SK-MEL-5 (cell line): ENCODE measurements at regions not wholly inside any gene's neighbourhood (a gene's known extent, or its start where the extent isn't known, plus 50 kb on each side); places are given as distances from the start of the nearest gene placed in this dataset.

Source experiments
- DNase-seq: peaks from one replicate; pipeline ENCODE4 v3.0.0-alpha.2; 2016; ENCODE audit warnings: low read depth, low spot score
- in situ Hi-C: cut with HindIII; loops from 2 replicates; pipeline ENCODE4 v1.10.0; 2016; ENCODE audit warnings: low sequenced_read_pairs, high pct_unique_total_duplicates, low pct_unique_long_range_greater_than_20kb

DNA sequence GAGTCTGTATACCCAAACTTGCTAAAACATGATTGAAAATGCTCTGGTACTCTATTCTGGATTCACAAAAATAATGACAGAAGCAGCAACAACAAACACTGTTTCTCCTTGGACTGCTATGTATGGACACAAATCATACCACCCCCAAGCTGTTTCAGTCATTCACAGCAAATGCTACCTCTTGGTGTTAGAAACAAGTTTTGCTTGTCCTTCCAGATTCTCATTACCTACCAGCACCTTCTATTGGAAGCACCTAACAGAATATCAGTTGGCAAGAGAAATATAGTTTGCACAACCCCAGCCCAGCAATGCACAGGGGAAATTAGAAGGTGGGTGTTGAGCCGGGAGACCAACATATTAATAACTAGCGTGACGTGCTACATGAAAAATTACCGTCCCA is 1950.9 kb downstream of the C4orf33 start:
- no peak for DNase-seq
- in situ Hi-C loops, result no loop called here

DNA sequence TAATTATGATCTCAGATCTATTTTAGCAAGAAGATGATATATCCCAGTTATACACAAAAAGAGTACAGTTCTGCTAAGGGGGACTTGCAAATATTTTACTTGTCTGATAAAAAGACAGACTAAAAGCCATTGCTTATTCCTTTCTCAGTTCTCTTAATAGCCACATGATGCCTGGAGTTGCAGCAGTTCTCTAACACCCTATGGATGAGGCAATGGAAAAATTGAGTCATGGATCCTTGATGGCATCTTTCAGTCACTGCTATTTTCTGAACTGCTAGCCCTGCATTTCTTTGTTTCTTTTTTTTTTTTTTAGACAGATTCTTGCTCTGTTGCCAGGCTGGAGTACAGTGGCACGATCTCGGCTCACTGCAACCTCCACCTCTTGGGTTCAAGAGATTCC is 1956.7 kb downstream of the C4orf33 start:
- in situ Hi-C loops, result no loop called here
- no peak for DNase-seq

DNA sequence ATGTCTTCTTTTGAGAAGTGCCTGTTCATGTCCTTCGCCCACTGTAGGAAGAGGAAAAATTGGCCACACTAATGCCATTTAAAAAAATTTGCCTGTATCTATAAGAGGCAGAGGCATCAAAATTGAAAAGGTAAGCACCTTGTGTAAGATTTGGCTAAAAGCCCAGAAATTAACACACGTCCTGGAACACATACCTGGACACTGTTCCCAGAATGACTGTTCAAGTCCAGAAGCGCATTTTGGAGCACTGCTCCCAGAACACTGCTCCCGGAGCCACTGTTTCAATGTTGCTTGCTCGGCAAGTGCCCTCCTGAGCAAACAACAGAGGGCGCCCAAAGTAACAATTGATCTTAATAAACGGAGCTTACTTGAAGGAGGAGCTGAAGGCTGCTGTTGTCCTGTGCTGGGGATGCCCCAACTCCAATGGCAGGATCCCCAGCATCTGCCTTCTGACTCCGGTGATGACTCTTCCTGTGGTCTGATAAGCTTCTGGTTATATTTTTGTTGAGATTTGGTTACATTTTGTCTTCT is 1958.6 kb downstream of the C4orf33 start:
- peak; percentile 58 for DNase-seq
- in situ Hi-C loops, result no loop called here

- DNase-seq, result no peak
- in situ Hi-C loops, result no loop called here
Observed at GRCh38 chr4:131061734-131062133, 1965.8 kb downstream of the C4orf33 start.

- in situ Hi-C loops, result no loop called here
- no peak for DNase-seq
Observed at GRCh38 chr4:131063878-131064277, 1967.9 kb downstream of the C4orf33 start.

GRCh38 chr4:131081069-131081468 is 1985.1 kb downstream of the C4orf33 start:
- DNase-seq, result no peak
- in situ Hi-C loops, result no loop called here

GRCh38 chr4:131084997-131085396 is 1989.0 kb downstream of the C4orf33 start:
- no peak for DNase-seq
- in situ Hi-C loops, result no loop called here

GRCh38 chr4:131091896-131092295 is 1995.9 kb downstream of the C4orf33 start:
- in situ Hi-C loops, result no loop called here
- DNase-seq, result peak; percentile 54

DNA sequence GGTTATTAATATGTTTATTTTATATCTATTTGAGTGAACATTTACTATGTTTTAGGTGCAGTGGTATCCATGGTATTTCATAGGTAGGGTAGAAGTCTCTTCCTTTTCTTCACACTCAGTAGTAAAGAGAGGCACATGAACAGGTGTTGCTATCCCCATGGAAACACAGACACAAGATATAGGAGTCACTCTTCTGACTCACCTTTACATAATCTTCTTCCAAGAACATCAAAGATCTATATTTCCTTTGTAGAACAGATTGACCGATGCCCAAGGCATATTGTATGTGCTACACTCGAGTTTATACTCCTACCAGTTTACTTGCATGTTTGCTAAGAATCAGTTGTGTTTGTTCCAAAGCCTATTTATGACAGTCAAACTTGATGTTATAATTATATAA is 1997.4 kb downstream of the C4orf33 start:
- no peak for DNase-seq
- in situ Hi-C loops, result no loop called here

DNA sequence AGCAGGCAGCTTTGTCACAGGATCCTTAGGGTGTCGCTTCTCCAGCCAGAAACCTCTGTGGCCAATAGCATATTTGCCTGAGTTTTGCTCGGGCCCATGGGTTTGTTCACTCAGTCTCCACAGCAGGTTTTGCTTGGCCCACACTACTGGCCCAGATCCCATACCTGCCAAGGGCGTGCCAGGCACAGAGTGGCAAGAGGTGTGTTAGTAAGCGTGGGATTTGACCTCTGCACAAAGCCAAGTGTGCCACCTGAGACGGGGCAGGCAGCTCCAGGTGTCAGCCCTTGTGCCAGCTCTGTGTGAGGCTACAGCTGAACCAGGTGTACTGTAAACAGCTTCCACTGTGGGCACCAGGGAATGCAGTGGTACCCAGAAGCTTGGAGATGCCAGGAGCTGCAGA is 2003.0 kb downstream of the C4orf33 start:
- no peak for DNase-seq
- in situ Hi-C loops, result no loop called here

DNA sequence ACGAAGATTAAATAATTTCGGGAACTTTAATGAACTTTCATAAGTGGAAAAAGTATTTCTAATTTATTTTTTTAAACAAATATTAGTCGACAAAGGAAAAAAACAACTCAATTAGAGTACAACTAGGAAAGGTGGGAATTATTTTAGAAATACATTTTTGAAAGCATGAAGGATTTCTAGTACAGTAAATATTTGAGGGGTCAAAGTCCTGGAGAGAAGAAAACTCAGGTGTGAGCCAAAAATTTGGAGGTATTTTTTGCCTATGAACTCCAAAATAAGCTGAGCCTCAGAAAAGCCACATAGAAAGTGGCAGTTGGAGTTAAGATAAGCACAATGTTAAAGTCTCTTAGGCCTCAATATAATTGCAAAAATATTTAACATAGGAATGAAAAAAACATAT is 2017.3 kb downstream of the C4orf33 start:
- in situ Hi-C loops, result no loop called here
- DNase-seq, result no peak

DNA sequence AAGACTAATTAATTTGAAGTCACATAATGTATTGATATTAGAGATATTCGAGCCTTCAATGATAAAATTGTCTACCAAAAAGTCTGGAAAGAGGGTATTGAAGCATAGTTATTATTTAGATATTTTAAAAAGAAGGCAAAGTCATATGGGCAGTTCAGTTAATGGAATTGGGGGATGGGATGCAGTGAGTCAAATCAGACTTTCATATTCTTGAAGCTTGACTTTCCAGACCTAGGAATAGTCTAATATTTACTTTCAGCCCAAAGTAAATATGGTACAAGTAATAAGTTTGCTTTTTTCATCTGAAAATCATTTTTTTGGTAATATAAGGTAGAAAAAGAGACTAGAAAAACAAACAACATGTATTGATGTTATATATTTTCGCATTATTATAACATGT is 2017.8 kb downstream of the C4orf33 start:
- in situ Hi-C loops, result no loop called here
- DNase-seq, result no peak

- DNase-seq, result no peak
- in situ Hi-C loops, result no loop called here
Observed at GRCh38 chr4:131119661-131120060, 2023.7 kb downstream of the C4orf33 start.

DNA sequence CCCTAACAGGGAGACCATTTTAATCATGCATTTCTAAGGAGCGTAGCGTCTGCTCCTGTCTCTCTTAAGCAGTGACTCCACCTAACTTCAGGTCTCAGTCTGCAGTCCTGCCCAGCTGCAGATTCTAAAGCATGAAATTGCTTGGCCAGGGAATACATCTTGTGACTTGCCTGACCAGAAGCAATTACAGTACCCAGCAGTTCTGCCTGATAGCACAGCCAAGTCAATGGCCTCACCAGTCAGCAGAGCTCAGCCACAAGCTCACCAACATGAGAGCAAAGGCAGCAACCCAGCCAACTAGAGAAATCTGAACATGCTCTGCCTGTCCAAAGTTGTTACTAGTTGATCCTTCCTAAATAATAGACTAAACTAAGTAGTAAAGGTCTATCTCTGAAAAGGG is 2011.9 kb upstream of the PCDH10 start:
- in situ Hi-C loops, result no loop called here

DNA sequence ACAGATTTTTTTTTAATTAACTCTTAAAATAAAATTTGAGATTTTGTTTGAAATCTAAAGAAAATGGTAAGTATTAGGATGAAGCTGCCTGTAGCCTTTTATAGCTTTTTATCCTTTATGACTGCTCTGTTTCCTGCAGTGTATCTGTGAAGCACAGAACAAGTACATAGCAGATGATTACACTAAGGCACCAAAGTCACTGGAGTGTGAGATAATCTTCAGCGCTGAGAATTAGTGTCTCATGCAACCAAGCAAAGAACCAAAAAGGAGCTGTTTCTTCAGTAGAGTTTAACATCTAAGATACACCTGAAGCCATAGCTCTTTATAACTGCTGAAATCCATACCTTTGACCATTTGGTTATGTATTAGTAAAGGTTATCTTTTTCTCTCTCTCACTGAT is 1989.8 kb upstream of the PCDH10 start:
- in situ Hi-C loops, result no loop called here
- no peak for DNase-seq

More for the DNA sequence above, 2011.9 kb upstream of the PCDH10 start:
- DNase-seq, result no peak

DNA sequence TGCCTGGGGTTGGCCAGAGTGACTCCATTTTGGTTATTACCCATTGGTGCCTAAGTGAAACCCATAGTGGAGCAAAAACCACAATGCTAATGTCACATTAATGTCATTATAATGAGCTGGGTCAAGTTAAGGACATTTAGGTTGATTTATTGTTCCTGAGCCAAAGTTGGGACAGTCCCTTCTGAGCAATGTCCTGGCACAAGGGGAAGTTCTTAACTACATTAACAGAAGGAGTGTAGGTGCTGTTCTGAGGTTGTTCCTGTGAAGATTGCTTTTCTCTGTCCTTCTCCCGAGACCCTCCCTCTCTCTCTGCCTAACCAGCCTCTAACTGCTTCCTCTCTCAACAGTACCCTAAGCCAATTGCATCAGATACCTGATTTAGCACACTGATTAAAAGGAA is 1956.8 kb upstream of the PCDH10 start:
- DNase-seq, result no peak
- in situ Hi-C loops, result no loop called here

DNA sequence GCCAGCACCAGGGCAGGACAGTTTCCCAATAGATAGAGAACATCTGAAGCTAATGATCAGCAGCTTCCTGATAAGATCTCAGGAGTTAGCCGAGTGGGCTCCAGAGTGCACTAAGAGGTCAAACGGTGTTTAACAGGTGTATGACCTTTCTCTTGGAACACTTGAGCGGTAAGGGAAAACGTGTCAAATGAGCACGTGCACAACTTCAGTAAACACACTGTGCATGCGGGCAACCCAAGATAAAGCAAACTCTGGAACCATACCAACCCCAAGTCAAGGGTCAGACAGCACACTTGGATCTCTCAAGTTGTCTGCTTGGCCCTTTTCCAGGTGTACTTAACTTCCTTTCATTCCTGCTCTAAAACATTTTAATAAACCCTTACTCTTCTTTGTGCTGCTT is 1941.5 kb upstream of the PCDH10 start:
- in situ Hi-C loops, result no loop called here
- DNase-seq, result no peak

DNA sequence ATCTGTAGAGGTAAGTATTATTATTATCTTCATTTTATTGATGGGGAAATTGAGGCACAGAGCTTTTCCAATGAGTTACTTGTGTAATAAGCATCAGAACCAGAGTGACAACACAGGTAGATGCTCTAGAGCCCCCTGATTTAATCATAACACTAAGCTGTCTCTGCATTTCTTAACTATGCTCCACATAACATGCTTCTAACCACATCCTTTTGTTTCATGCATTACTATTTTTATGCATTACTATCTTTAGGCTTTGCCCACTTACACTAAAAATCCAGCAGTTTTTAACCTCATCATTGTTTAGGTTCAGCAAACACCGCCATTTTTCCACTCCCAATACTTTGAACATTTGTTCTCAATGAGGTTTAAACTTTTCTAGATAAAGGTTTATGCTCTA is 1900.8 kb upstream of the PCDH10 start:
- in situ Hi-C loops, result no loop called here
- no peak for DNase-seq

GRCh38 chr4:131251321-131251720 is 1897.8 kb upstream of the PCDH10 start:
- no peak for DNase-seq
- in situ Hi-C loops, result no loop called here

DNA sequence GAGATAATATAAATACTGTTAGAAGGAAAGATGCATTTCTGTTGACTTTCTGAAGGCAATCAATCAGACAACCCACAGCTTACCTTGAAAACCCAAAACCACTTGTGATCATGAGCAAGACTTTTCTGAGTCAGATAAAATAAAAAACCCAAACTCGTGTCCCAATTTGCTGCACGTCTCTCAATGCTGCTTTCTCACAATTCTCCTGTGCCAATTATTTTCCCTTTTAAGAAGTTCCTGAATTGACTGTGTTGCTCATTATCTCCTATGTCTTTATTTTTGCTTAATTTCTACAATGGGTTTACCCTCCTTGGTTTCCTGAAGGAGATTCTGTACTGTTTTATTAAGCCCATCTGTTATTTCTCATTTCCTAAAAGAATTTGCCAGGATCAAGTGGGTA is 1891.9 kb upstream of the PCDH10 start:
- no peak for DNase-seq
- in situ Hi-C loops, result no loop called here
